IPS DF 4.7 (cell line): ENCODE measurements at regions not wholly inside any gene's neighbourhood (a gene's known extent, or its start where the extent isn't known, plus 50 kb on each side); places are given as distances from the start of the nearest gene placed in this dataset.

Experiments used
- DNase-seq: peaks from one replicate; pipeline ENCODE4 v3.0.0-alpha.2; 2013; ENCODE audit warnings: low spot score; ENCODE audit errors: extremely low read depth

DNA sequence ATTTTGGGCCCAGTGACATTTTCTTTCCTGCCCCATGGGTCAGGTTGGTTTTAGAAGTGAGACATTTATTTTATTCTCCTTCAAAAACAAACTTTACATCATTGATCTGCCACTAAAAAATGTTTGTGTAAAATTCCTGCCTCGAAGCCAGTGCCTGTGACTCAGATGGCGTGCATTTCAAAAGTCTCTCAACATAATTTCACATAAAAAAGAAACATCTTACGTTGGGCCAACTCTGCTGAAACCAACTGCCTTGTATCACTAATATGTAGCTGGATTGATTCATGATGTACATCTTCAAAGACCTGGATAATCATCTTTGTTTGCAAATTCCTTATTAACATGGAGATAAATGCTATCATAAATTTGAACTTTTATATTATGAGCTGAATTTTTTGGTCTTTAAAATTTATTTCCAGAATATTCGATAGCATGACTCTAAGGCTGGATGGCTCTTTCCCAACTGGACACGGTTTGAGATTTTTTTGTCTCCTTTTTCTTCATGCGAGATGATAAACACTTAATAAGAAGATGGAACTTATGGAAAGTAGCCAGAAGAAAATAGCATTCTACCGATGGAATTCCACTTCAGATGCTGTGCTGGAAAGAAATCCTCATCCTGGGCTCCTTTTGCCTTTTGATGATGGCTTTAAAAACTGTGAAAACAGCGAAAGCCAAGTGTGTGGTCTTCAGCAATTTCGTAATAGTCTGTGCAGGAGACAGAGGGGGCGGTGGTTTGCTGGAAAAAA lies 420.5 kb downstream of the FGF9 start:
- DNase-seq = no peak

GRCh38 chr13:22091971-22092300 lies 421.1 kb downstream of the FGF9 start:
- no peak for DNase-seq

- DNase-seq = no peak
These were observed 422.1 kb downstream of the FGF9 start for GRCh38 chr13:22092791-22093560.

DNA sequence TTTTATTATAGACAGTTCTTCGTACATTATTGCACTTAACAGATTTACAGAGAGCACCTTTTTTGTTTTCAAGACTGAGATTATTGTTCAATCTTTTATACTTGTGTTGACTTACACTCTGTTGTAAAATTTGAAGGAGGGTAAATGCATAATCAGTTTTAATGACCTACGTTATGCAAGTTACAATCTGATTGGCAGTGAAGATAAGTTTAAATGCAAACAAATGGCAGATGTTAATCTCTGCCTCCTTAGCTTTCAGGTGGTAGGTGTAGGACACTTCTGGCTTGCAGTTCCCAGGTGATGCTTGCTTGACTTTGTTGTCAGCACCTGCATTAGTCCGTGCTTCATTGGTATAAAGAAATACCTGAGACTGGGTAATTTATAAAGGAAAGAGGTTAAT lies 424.9 kb downstream of the FGF9 start:
- DNase-seq = no peak

GRCh38 chr13:22099585-22099984 lies 428.7 kb downstream of the FGF9 start:
- no peak for DNase-seq

- DNase-seq = no peak
These were observed 431.4 kb downstream of the FGF9 start for GRCh38 chr13:22102271-22102670.

GRCh38 chr13:22103046-22104027 lies 432.5 kb downstream of the FGF9 start:
- DNase-seq = no peak

DNA sequence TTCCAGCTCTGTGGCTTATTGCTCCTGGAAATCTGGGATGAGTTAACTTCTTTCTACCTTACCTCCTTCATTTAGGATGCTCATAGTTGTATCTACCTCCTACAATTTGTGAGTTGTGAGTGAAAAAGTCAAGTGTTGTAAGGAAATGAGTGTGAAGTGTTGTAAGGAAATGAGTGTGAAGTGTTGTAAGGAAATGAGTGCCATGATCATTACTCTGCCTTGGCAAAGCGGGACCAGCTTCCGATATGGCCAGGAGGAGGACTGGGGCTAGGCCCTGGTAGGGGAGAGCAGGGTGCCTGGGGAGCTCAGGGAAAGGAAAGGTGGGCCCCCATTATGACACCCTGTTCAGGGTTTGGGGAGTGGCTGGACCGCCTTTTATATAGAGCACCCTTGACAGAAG lies 435.2 kb downstream of the FGF9 start:
- no peak for DNase-seq

DNA sequence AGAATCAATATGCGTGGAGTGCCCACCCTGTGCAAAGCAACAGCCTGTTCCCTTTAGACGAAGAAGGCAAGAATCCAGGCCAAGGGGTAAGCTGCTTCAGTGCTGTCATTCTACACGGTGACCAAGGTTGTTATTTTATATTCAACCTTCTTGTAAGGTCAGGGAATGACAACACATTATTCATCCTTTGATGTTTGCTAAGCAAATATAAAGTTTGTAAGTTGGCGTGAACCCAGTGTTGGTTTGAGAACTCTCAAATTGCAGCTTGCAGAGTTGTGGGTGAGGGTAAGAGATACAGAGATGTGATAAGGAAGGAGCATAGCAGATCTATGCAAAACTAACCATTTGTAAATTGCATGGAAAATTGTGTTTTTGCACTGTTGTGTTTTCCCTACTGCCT lies 436.7 kb downstream of the FGF9 start:
- no peak for DNase-seq

DNA sequence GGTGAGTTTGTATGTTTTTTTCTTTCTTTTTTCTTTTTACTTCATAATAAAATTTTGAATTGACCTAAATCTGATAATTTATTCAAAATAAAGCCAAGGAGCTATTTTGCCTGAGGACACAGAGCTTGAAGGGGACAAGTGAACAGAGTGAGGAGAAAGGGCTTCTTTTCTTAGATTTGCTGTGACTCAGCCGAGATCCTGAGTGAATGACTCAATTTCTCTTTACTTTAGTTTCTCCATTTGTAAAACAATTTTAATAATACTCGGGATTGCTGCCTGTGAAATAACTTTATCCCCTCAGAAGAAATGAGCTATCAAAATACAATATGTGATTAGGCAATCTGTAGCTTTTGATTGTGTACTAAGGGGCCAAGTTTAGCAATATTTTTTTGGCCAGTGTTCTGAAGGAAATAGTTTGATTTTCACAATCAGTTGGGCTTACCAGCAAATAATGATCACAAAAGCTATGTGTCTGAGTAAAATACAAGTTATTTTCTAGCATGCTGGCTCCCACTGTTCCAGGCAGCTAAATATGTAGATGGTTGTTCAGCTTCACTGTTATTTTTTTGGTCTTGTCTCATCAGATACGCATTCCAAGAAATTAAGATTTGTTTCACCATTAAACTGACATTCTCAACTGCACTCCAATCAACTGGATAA lies 437.5 kb downstream of the FGF9 start:
- DNase-seq = no peak

DNA sequence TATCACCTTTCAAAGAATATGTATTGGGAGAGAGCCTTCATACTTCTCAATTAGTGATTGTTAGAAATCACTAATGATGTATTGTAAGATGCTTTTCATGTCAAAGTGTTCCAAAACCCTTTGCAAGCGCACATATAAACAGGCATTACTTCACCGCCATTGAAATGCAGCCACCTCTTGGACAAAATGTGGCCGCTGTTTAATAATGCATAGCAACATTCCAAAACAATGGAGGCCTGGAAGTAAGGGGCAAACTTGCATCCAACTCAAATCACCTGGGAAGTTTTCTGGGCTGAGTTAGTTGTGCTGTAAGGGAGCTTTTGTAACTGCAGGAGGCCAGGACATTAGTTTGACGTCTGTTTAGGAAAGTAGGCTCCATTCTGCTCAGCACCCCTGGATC lies 438.1 kb downstream of the FGF9 start:
- DNase-seq = no peak

DNA sequence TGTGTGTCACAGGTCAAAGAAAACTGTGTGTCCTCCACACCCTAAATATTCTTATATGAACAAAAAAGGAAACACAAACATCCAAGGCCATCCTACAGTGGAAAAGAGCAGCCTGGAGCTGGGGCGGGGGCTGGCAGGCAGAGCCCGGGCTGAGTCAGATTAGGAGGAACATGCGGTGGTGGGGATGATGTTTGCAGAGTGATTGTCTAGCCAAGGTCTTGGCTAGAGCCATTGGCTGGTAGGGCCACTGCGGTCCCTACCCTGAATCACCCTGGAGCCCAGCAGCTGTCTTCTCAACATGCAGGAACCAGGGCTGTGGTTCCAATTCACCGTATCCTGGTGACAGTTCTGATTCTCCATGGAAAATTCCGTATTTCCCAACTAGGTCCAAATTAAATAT lies 439.5 kb downstream of the FGF9 start:
- DNase-seq = no peak

- DNase-seq = no peak
These were observed 440.4 kb downstream of the FGF9 start for GRCh38 chr13:22111152-22111783.

- DNase-seq = no peak
These were observed 441.1 kb downstream of the FGF9 start for GRCh38 chr13:22111961-22112360.

GRCh38 chr13:22112956-22113745 lies 442.3 kb downstream of the FGF9 start:
- no peak for DNase-seq

GRCh38 chr13:22114630-22115311 lies 443.9 kb downstream of the FGF9 start:
- DNase-seq = no peak

DNA sequence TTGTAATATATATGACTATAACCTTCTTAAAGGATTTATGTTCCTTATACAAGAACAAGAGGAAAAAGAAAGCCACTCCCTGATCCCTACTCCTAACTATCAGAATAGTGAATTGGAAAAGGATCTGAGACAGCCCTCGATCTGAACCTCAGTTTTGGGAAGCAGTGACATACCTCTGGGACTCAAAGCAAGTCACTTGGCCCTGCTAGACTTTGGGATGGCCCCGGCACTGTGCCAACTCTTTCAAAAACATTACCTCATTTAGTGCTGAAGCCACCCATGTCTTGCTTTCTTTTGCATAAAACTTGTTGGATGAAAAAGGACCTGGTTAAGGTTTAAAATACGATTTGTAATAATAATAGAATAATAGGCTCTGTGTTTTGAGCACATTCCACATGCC lies 447.3 kb downstream of the FGF9 start:
- no peak for DNase-seq

DNA sequence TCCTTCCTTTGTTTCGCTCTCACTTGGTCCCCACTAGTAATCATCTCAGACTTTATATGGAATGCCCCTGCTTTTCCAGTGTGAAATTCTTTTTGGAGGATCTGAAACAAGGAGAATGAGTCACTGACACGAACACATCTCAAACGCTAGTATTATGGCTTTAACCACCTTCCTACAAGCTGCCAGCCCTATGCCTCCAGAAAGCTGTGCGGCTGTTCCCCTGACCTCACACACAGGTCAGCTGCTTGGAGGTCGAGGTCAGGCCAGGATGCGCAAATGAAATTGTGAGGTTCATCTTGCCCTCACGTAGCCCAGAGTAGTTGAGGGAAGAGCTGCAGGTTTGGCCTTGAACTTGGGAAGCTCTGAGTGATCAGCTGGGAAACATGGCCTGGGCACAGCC lies 449.8 kb downstream of the FGF9 start:
- DNase-seq = no peak

DNA sequence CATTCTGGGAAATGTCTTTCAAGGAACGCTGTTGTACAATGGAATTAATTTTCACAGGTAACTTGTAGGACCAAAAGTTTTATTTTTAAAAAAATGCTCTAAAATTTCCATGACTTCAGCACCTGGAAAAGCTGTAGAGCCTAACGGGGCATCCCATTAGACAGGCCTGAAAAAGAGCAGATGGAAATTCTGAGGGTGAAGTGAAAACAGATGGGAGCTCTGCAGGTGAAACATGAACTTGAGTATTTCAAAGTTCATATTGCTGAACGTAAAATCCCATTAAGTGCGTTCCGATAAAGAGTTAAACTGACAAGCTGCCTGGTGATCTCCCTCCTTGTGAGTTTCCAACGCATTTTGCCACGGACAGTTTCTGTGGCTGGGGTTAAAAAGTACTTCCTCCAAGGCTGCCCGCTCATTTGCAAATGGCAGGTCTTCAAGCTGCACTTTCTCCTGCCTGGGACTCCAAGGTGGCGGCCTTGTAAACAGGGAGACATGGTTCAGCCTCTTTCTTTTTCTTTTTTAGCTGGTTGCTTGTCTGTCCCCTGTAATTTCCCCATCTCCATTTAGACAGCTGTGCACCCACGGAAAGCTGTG lies 450.4 kb downstream of the FGF9 start:
- no peak for DNase-seq
